ENCODE measurements at regions not wholly inside any gene's neighbourhood (a gene's known extent, or its start where the extent isn't known, plus 50 kb on each side); places are given as distances from the start of the nearest gene placed in this dataset.

- TF ChIP-seq POLR2AphosphoS5 (IDR thresholded peaks at IDR 0.05; ENCODE audit: low read depth, low read length) (no peak), POLR2A (IDR thresholded peaks at IDR 0.05; ENCODE audit: low read depth, low read length) (no peak)
Measured at GRCh38 chr1:220410611-220411010, 117.3 kb upstream of the MARK1 start.
